ENCODE measurements at regions not wholly inside any gene's neighbourhood (a gene's known extent, or its start where the extent isn't known, plus 50 kb on each side); places are given as distances from the start of the nearest gene placed in this dataset.
"Not testable (repeated sequence)": the region's sequence is repeated elsewhere in the genome, so short reads cannot be mapped to it uniquely, and the experiment has no call there.

- Mint-ChIP-seq H3K27ac (no peak overlapping the region), H3K9me3 (ENCODE audit: low read depth) (no peaks in the 10 kb centered on the region), H3K27me3 (peaks cover 15% of the 10 kb centered on the region), H3K4me1 (ENCODE audit: low read depth) (no peaks in the 10 kb centered on the region), H3K36me3 (ENCODE audit: insufficient read depth) (no peaks in the 10 kb centered on the region), H3K4me3 (ENCODE audit: low read depth) (no peak overlapping the region)
- no peak for DNase-seq (ENCODE audit: low spot score, unreplicated experiment)
- no peak for TF ChIP-seq CTCF (IDR thresholded peaks at IDR 0.05; ENCODE audit: unreplicated experiment)
Observed at GRCh38 chr3:185995352-185995751, 57.5 kb upstream of the TRA2B start.

- Mint-ChIP-seq H3K4me3 (ENCODE audit: low read depth) (no peak overlapping the region), H3K4me1 (ENCODE audit: low read depth) (no peaks in the 10 kb centered on the region), H3K36me3 (ENCODE audit: insufficient read depth) (no peaks in the 10 kb centered on the region), H3K27ac (no peak overlapping the region), H3K9me3 (ENCODE audit: low read depth) (no peaks in the 10 kb centered on the region), H3K27me3 (peaks cover 15% of the 10 kb centered on the region)
- no peak for TF ChIP-seq CTCF (IDR thresholded peaks at IDR 0.05; ENCODE audit: unreplicated experiment)
- DNase-seq (ENCODE audit: low spot score, unreplicated experiment), result no peak
Observed at GRCh38 chr3:185992831-185993374, 55.1 kb upstream of the TRA2B start.

DNA sequence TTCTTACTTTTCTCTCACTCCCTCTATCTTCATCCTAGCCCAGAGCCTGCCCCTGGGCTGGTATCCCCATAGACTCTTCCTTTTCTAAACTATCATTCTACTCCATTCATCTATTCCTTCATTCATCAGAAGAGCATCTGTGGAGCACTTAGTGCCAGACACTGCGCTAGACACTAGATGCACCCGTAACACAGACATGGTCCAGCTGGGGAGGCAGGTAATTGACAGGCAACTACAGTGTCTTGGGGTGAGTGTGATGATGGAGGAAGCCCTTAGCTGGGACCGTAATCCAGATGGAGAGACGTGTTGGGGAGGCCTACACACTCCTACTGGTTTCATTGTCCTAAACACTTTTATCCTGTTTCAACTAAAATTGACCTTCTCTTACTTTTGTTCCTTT lies 53.2 kb upstream of the TRA2B start:
- not testable (repeated sequence) for DNase-seq (ENCODE audit: low spot score, unreplicated experiment); H3K27ac Mint-ChIP-seq

GRCh38 chr3:185989511-185989910 lies 51.7 kb upstream of the TRA2B start:
- Mint-ChIP-seq H3K27me3 (peaks cover 16% of the 10 kb centered on the region), H3K36me3 (ENCODE audit: insufficient read depth) (no peaks in the 10 kb centered on the region), H3K4me3 (ENCODE audit: low read depth) (no peak overlapping the region), H3K4me1 (ENCODE audit: low read depth) (no peaks in the 10 kb centered on the region), H3K27ac (no peak overlapping the region), H3K9me3 (ENCODE audit: low read depth) (no peaks in the 10 kb centered on the region)
- no peak for DNase-seq (ENCODE audit: low spot score, unreplicated experiment)
- no peak for TF ChIP-seq CTCF (IDR thresholded peaks at IDR 0.05; ENCODE audit: unreplicated experiment)

More for the DNA sequence above, 53.2 kb upstream of the TRA2B start:
- H3K27me3 Mint-ChIP-seq, result peaks cover 17% of the 10 kb centered on the region
- not testable (repeated sequence) for H3K36me3 Mint-ChIP-seq (ENCODE audit: insufficient read depth); H3K9me3 Mint-ChIP-seq (ENCODE audit: low read depth); H3K4me3 Mint-ChIP-seq (ENCODE audit: low read depth); H3K4me1 Mint-ChIP-seq (ENCODE audit: low read depth)

DNA sequence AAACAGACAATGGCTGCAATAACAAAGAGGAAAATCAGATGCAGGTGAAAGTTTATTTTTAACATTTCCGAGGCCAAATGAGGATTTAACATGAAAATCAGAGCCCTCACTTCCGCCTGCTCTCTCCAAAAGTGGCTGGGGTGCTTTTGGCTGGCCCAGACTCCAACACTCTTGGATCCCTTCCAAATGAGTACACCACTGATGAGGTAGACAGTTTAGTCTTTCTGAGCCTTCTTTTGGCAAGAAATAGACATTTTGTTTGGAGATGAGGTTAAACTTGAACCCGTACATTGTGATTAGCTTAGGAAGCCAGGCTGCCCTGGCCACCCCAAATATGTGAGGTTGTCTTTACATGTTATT lies 51.0 kb upstream of the TRA2B start:
- Mint-ChIP-seq H3K27me3 (peaks cover 19% of the 10 kb centered on the region), H3K9me3 (ENCODE audit: low read depth) (no peaks in the 10 kb centered on the region), H3K4me1 (ENCODE audit: low read depth) (no peaks in the 10 kb centered on the region)

More for the DNA sequence above, 51.0 kb upstream of the TRA2B start:
- H3K27ac Mint-ChIP-seq, result no peak overlapping the region
- no peak for TF ChIP-seq CTCF (IDR thresholded peaks at IDR 0.05; ENCODE audit: unreplicated experiment)
- H3K36me3 Mint-ChIP-seq (ENCODE audit: insufficient read depth), result no peaks in the 10 kb centered on the region
- H3K4me3 Mint-ChIP-seq (ENCODE audit: low read depth), result no peak overlapping the region
- no peak for DNase-seq (ENCODE audit: low spot score, unreplicated experiment)
